Fibroblast of the aortic adventitia (primary cell): ENCODE measurements at regions not wholly inside any gene's neighbourhood (a gene's known extent, or its start where the extent isn't known, plus 50 kb on each side); places are given as distances from the start of the nearest gene placed in this dataset.

Source experiments
- DNase-seq: peaks from one replicate; pipeline ENCODE4 v3.0.0-alpha.2; 2010; ENCODE audit warnings: low read depth
- H3K4me3 ChIP-seq: 2 replicates; pipeline ENCODE4 v1.5.1; 2011; ENCODE audit warnings: low read depth, mild to moderate bottlenecking, control low read depth, low read length, moderate library complexity
- TF ChIP-seq, protein P1 (sequence below): IDR thresholded peaks from 2 replicates; pipeline ENCODE4 v1.5.1; 2011; ENCODE audit warnings: mild to moderate bottlenecking, low read length, control low read depth, inconsistent platforms; ENCODE audit not compliant: insufficient read depth

DNA sequence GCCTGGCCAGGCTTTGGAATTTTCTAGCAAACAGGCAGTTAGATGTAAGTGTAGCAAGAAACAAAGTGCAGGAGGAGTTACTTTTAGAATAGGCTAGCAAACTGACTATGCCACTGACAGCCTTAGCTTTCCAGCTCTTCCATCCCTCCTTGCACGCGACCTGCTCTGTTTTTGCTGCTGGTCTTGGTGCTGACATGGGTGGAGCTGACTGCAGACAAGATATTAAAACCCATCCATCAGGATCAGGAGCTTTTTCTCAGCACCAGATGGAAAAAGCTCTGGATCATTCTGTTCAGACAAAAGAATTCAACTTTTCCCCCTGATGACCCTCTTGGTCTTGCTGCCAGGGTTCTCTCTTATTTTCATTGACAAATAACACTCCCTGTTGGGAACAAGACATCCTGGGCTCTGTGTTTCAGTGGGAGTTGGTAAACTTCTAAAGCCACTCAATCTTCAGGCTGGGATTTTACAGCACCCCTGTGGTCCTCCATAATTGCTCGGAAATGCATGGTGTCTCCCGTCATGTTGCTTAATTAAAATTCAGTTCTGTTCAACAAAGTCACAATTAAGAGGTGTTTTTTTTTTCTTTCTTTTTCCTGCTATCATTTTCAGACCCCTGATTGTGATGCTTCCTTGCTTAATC lies 240.0 kb upstream of the LARGE1 start:
- H3K4me3 ChIP-seq, result no peak overlapping the region
- DNase-seq, result no peak
- TF ChIP-seq, protein P1, sequence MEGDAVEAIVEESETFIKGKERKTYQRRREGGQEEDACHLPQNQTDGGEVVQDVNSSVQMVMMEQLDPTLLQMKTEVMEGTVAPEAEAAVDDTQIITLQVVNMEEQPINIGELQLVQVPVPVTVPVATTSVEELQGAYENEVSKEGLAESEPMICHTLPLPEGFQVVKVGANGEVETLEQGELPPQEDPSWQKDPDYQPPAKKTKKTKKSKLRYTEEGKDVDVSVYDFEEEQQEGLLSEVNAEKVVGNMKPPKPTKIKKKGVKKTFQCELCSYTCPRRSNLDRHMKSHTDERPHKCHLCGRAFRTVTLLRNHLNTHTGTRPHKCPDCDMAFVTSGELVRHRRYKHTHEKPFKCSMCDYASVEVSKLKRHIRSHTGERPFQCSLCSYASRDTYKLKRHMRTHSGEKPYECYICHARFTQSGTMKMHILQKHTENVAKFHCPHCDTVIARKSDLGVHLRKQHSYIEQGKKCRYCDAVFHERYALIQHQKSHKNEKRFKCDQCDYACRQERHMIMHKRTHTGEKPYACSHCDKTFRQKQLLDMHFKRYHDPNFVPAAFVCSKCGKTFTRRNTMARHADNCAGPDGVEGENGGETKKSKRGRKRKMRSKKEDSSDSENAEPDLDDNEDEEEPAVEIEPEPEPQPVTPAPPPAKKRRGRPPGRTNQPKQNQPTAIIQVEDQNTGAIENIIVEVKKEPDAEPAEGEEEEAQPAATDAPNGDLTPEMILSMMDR, result no peak

DNA sequence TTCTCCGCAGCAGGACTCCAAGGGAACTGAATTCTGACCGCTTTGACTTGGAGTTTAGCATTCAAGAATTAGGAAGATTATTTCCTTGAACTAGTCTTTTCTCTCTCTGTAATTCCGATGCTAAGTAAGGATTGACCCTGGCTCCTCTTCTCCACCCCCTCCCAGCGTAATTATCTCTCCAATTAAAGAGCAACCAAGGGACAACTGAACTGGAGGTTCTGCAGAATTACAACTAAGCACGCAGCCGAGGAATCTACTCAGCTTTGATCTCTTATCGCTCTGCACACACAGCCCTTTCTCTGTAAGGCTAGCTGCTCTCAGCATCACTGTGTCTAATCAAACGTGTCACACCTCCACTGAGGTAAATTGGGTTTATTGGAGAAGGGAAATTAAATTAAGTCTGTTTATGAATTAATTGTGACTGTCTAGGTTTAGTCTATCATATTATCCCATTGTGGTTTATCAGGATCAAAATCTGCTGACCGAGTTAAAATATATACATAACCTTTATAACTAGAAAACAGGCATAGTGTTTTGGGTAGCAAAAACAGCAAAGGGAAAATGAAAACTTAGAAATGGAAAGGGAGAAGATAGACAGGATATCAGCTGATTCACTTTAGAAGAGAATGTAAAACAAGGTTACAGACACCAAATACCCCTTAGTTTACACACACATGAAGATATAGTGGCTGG lies 241.3 kb upstream of the LARGE1 start:
- no peak overlapping the region for H3K4me3 ChIP-seq
- DNase-seq, result no peak
- TF ChIP-seq, protein P1, result no peak

DNA sequence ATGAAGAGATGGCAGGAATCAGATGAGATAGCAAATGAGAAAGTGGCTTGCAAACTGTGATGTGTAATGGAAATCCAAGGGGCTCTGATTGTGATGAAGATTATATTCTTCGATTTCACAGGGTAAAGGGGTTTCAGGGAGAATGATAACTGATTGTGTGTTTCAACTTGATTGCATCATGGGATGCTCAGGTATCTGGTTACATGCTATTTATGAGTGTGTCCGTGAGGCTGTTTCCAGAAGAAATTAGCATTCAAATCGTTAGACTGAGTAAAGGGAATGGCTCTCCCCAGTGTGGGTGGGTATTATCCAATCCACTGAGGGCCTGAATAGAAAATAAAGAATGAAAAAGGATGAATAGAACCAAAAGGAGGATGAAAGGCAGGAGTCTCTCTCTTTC lies 278.7 kb upstream of the LARGE1 start:
- DNase-seq, result no peak
- no peak overlapping the region for H3K4me3 ChIP-seq
- TF ChIP-seq, protein P1, result no peak

DNA sequence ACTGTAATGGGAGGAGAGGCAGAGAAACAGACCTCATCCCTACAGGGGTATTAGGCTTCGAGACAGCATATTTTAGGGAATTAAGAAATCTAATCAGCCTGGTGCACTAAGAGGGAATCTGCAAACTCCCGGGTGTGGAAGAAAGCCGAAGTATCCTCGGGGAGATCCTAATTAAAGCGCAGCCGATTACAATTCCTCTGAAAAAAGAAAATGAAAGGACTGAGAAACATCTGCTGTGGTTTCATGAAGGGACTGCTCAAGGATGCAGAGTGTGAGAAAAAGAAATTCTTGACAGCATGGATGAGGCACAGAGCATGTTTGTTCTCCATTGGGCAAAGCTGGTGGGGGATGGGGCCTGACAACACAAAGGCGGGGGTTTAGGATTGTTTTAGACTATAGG lies 290.0 kb upstream of the LARGE1 start:
- TF ChIP-seq, protein P1, result no peak
- H3K4me3 ChIP-seq, result no peak overlapping the region
- no peak for DNase-seq

DNA sequence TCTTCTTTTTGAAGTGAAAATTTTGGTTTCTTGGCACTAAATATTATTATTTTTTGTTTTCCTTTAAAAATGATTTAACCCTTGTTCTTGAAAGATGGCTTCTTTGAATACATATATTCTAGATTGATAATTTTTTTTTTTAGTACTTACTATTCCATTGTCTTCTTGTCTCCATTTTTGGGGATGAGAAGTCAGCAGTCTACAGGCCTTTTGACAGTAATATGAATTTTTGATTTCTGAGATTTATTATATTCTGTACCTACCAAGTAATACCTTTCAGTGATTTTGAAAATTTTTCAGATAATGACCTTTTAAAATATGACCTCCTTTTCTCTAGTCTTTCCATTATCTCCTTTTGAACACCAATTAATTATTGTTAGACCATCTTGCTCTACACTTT lies 294.1 kb upstream of the LARGE1 start:
- no peak overlapping the region for H3K4me3 ChIP-seq
- TF ChIP-seq, protein P1, result no peak
- DNase-seq, result no peak

DNA sequence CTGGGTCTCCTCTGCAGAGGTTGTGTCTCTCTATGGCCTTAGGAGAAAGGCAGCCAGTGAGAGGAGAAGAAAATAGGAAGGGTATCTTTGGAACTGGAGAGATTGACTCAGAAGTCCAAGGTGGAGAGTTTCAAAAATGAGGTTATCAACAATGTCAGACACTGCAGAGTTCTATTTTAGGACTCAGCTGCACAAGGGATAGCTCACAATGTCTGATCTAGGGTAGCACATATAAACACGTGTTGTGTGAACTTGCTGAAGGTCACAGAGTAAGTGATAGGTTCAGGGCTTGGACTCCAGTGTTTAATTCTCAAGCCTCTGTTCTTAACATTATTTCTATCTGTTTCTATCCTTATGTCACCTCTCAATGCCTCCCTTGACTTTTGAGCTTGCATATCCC lies 305.0 kb upstream of the LARGE1 start:
- no peak for DNase-seq
- no peak overlapping the region for H3K4me3 ChIP-seq
- TF ChIP-seq, protein P1, result no peak
